ENCODE measurements at regions not wholly inside any gene's neighbourhood (a gene's known extent, or its start where the extent isn't known, plus 50 kb on each side); places are given as distances from the start of the nearest gene placed in this dataset.
"Not testable (repeated sequence)": the region's sequence is repeated elsewhere in the genome, so short reads cannot be mapped to it uniquely, and the experiment has no call there.

DNA sequence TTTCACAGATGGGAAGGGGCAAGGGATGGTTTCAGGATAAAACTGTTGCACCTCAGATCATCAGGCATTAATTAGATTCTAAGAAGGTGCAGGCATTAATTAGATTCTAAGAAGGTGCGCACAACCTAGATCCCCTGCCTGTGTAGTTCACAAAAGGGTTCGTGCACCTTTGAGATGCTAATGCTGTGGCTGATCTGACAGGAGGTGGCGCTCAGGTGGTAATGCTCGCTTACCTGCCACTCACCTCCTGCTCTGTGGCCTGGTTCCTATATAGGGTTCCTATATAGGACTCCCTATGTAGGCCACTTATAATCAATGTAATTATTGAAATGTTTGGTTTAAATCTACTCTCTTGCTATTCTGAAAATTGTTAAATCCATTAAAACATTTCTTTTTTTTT lies 171.0 kb downstream of the MSX2 start:
- no peaks in the 10 kb centered on the region for H3K4me1 ChIP-seq
- no peak for DNase-seq
- no peak overlapping the region for H3K4me3 ChIP-seq
- no peaks in the 10 kb centered on the region for H3K9me3 ChIP-seq
- no peak overlapping the region for H3K27ac ChIP-seq
- H3K27me3 ChIP-seq, result no peaks in the 10 kb centered on the region
- TF ChIP-seq, protein P1, sequence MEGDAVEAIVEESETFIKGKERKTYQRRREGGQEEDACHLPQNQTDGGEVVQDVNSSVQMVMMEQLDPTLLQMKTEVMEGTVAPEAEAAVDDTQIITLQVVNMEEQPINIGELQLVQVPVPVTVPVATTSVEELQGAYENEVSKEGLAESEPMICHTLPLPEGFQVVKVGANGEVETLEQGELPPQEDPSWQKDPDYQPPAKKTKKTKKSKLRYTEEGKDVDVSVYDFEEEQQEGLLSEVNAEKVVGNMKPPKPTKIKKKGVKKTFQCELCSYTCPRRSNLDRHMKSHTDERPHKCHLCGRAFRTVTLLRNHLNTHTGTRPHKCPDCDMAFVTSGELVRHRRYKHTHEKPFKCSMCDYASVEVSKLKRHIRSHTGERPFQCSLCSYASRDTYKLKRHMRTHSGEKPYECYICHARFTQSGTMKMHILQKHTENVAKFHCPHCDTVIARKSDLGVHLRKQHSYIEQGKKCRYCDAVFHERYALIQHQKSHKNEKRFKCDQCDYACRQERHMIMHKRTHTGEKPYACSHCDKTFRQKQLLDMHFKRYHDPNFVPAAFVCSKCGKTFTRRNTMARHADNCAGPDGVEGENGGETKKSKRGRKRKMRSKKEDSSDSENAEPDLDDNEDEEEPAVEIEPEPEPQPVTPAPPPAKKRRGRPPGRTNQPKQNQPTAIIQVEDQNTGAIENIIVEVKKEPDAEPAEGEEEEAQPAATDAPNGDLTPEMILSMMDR (IDR thresholded peaks at IDR 0.05), result no peak
- no peak for TF ChIP-seq POLR2A (IDR thresholded peaks at IDR 0.05)
- H3K36me3 ChIP-seq, result no peaks in the 10 kb centered on the region

DNA sequence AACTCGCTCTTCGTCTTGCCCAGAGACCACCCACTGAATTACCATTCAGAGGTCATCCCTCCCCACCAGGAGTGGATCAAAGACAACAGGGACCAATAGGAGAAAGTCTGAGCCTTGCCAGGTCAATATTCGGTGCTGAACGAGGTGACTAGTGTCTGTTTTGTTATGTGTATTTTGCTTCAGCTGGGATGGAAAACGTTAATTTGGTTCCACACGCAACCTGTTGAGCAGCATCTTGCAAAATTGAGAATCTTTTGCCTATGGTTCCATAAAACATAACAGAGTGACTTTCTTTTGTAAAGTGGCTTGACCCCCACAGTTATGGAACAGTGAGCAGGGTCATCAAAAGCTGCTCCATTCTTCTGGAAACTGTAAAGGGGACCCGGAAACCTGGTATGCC lies 168.4 kb downstream of the MSX2 start:
- no peak overlapping the region for H3K4me3 ChIP-seq
- no peak for DNase-seq
- H3K36me3 ChIP-seq, result no peaks in the 10 kb centered on the region
- no peak for TF ChIP-seq POLR2A (IDR thresholded peaks at IDR 0.05)
- TF ChIP-seq, protein P1 (IDR thresholded peaks at IDR 0.05), result no peak
- H3K27ac ChIP-seq, result no peak overlapping the region
- no peaks in the 10 kb centered on the region for H3K9me3 ChIP-seq
- no peaks in the 10 kb centered on the region for H3K4me1 ChIP-seq
- no peaks in the 10 kb centered on the region for H3K27me3 ChIP-seq

DNA sequence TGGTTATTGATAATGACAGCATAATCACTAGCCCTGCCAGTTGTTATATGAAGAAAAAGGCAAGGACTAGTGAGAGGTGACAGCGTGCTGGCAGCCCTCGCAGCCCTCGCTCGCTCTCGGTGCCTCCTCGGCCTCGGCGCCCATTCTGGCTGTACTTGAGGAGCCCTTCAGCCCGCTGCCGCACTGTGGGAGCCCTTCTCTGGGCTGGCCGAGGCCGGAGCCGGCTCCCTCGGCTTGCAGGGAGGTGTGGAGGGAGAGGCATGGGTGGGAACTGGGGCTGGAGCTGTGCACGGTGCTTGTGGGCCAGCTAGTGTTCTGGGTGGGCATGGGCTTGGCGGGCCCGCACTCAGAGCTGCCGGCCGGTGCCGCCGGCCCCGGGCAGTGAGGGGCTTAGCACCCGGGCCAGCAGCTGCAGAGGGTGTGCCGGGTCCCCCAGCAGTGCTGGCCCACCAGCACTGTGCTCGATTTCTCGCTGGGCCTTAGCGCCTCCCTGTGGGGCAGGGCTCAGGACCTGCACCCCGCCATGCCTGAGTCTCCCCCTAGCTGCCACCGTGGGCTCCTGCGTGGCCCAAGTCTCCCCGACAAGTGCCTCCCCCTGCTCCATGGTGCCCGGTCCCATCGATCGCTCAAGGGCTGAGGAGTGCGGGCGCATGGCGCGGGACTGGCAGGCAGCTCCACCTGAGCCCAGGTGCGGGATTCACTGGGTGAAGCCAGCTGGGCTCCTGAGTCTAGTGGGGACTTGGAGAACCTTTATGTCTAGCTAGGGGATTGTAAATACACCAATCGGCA lies 156.2 kb downstream of the MSX2 start:
- not testable (repeated sequence) for DNase-seq, H3K4me3 ChIP-seq, H3K9me3 ChIP-seq, H3K4me1 ChIP-seq, H3K27ac ChIP-seq, H3K27me3 ChIP-seq, H3K36me3 ChIP-seq

DNA sequence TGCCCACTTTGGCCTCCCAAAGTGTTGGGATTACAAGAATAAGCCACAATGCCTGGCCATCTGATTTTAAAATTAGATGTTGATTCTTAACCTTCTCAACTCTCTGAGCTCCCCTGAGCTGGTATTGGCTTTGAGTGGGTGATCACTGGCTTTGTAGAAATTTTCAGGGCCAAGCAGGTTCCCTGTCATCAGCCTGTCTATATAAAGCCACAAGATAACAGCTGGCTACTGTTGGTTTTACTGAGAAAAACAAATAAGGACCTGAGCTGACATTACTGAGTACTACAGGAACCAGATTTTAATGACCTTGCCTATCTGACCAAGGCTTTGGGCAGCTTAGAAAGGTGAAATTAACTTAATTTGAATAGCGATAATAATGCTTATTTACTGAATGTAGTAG lies 153.6 kb downstream of the MSX2 start:
- Histone ChIP-seq H3K36me3 (no peaks in the 10 kb centered on the region), H3K4me1 (no peaks in the 10 kb centered on the region), H3K9me3 (no peaks in the 10 kb centered on the region), H3K27me3 (no peaks in the 10 kb centered on the region), H3K27ac (no peak overlapping the region), H3K4me3 (no peak overlapping the region)
- no peak for TF ChIP-seq POLR2A (IDR thresholded peaks at IDR 0.05)
- TF ChIP-seq, protein P1 (IDR thresholded peaks at IDR 0.05), result no peak
- DNase-seq, result no peak

DNA sequence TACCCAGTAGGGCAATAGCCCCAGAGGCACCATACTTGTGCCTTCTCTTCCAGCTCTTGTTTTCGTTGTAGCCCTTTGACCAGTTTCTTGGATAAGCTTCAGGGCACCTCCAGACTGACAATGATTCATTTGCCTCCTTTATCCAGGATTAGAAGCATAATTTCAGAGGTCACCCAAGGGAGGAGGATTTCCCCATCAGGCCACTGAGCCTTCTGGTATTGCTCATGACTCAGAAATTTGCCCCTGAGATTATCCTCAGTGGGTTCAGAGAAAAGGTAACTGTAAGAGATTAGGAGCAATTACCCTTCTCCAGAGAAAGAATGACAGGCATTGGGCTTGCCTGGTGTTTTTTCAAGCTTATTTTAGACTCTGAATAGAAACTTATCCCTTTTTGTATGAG lies 147.9 kb downstream of the MSX2 start:
- no peaks in the 10 kb centered on the region for H3K36me3 ChIP-seq
- H3K9me3 ChIP-seq, result no peaks in the 10 kb centered on the region
- no peak for TF ChIP-seq POLR2A (IDR thresholded peaks at IDR 0.05)
- TF ChIP-seq, protein P1 (IDR thresholded peaks at IDR 0.05), result no peak
- no peaks in the 10 kb centered on the region for H3K27me3 ChIP-seq
- no peak for DNase-seq
- no peak overlapping the region for H3K27ac ChIP-seq
- H3K4me3 ChIP-seq, result no peak overlapping the region
- no peaks in the 10 kb centered on the region for H3K4me1 ChIP-seq

DNA sequence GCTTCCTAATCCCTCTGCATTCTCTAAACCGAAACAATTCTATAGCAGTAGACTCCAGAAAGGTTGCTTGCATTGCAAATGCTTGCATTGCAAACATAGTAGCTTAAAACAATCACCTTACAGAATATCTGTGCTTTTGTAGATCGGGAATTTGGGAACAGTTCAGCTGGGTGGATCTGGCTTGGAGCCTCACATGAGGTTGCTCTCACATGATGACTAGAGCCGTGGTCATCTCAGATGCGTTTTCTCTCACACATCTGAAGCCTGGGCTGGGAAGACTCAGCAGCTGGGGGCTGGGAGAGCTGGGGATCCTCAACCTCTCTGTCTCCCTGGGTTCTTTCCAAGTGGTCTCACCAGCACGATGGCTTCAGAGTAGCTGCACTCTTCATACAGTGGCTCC lies 127.8 kb downstream of the MSX2 start:
- no peaks in the 10 kb centered on the region for H3K36me3 ChIP-seq
- no peak for TF ChIP-seq POLR2A (IDR thresholded peaks at IDR 0.05)
- TF ChIP-seq, protein P1 (IDR thresholded peaks at IDR 0.05), result no peak
- no peak for DNase-seq
- H3K9me3 ChIP-seq, result no peaks in the 10 kb centered on the region
- no peaks in the 10 kb centered on the region for H3K4me1 ChIP-seq
- H3K4me3 ChIP-seq, result no peak overlapping the region
- H3K27me3 ChIP-seq, result no peaks in the 10 kb centered on the region
- H3K27ac ChIP-seq, result no peak overlapping the region

All from Peyer's patch (tissue), 4 donors.